ENCODE measurements at regions not wholly inside any gene's neighbourhood (a gene's known extent, or its start where the extent isn't known, plus 50 kb on each side); places are given as distances from the start of the nearest gene placed in this dataset.

- Histone ChIP-seq H3K36me3 (ENCODE audit: insufficient read depth) (no peaks in the 10 kb centered on the region), H3K4me3 (IDR thresholded peaks at IDR 0.05; ENCODE audit: insufficient read depth, low read depth, low read length) (no peak overlapping the region), H3K79me2 (ENCODE audit: insufficient read depth, low read depth) (no peaks in the 10 kb centered on the region), H3K27ac (no peak overlapping the region), H3K27me3 (ENCODE audit: insufficient read depth, low read depth) (no peaks in the 10 kb centered on the region), H3K9ac (no peak overlapping the region), H3K4me2 (no peak overlapping the region), H4K20me1 (ENCODE audit: insufficient read depth) (no peaks in the 10 kb centered on the region), H3K4me1 (ENCODE audit: low read depth, poor library complexity, severe bottlenecking) (no peaks in the 10 kb centered on the region), H2AFZ (ENCODE audit: low read depth) (no peak overlapping the region)
- TF ChIP-seq CTCF (conservative IDR thresholded peaks at IDR 0.05; ENCODE audit: low read depth, low read length): no peak
Observed at GRCh38 chr4:56231410-56231809, 155.9 kb downstream of the AASDH start.

- no peaks in the 10 kb centered on the region for H3K27me3 ChIP-seq (ENCODE audit: insufficient read depth, low read depth)
- no peak overlapping the region for H3K9ac ChIP-seq
- H3K4me2 ChIP-seq: no peak overlapping the region
- H3K27ac ChIP-seq: no peak overlapping the region
- H3K79me2 ChIP-seq (ENCODE audit: insufficient read depth, low read depth): no peaks in the 10 kb centered on the region
- H3K36me3 ChIP-seq (ENCODE audit: insufficient read depth): no peaks in the 10 kb centered on the region
- H4K20me1 ChIP-seq (ENCODE audit: insufficient read depth): no peaks in the 10 kb centered on the region
- H3K4me3 ChIP-seq (IDR thresholded peaks at IDR 0.05; ENCODE audit: insufficient read depth, low read depth, low read length): no peak overlapping the region
- H2AFZ ChIP-seq (ENCODE audit: low read depth): no peak overlapping the region
- H3K4me1 ChIP-seq (ENCODE audit: low read depth, poor library complexity, severe bottlenecking): no peaks in the 10 kb centered on the region
- TF ChIP-seq CTCF (conservative IDR thresholded peaks at IDR 0.05; ENCODE audit: low read depth, low read length): no peak
Observed at GRCh38 chr4:56229947-56230346, 157.3 kb downstream of the AASDH start.

- Histone ChIP-seq H3K4me3 (IDR thresholded peaks at IDR 0.05; ENCODE audit: insufficient read depth, low read depth, low read length) (no peak overlapping the region), H3K4me2 (no peak overlapping the region), H2AFZ (ENCODE audit: low read depth) (no peak overlapping the region)
Observed at GRCh38 chr4:56227301-56227835, 159.9 kb downstream of the AASDH start.

GRCh38 chr4:56226579-56226978, 160.7 kb downstream of the AASDH start:
- TF ChIP-seq CTCF (conservative IDR thresholded peaks at IDR 0.05; ENCODE audit: low read depth, low read length): no peak
- no peak overlapping the region for H3K27ac ChIP-seq
- no peaks in the 10 kb centered on the region for H3K4me1 ChIP-seq (ENCODE audit: low read depth, poor library complexity, severe bottlenecking)
- no peaks in the 10 kb centered on the region for H3K79me2 ChIP-seq (ENCODE audit: insufficient read depth, low read depth)
- no peaks in the 10 kb centered on the region for H3K27me3 ChIP-seq (ENCODE audit: insufficient read depth, low read depth)
- no peak overlapping the region for H3K4me3 ChIP-seq (IDR thresholded peaks at IDR 0.05; ENCODE audit: insufficient read depth, low read depth, low read length)
- no peak overlapping the region for H3K4me2 ChIP-seq
- no peaks in the 10 kb centered on the region for H3K36me3 ChIP-seq (ENCODE audit: insufficient read depth)
- H2AFZ ChIP-seq (ENCODE audit: low read depth): no peak overlapping the region
- H3K9ac ChIP-seq: no peak overlapping the region
- no peaks in the 10 kb centered on the region for H4K20me1 ChIP-seq (ENCODE audit: insufficient read depth)

More at GRCh38 chr4:56227301-56227835, 159.9 kb downstream of the AASDH start:
- Histone ChIP-seq H4K20me1 (ENCODE audit: insufficient read depth) (no peaks in the 10 kb centered on the region), H3K4me1 (ENCODE audit: low read depth, poor library complexity, severe bottlenecking) (no peaks in the 10 kb centered on the region), H3K27ac (no peak overlapping the region), H3K79me2 (ENCODE audit: insufficient read depth, low read depth) (no peaks in the 10 kb centered on the region), H3K27me3 (ENCODE audit: insufficient read depth, low read depth) (no peaks in the 10 kb centered on the region), H3K36me3 (ENCODE audit: insufficient read depth) (no peaks in the 10 kb centered on the region), H3K9ac (no peak overlapping the region)
- TF ChIP-seq CTCF (conservative IDR thresholded peaks at IDR 0.05; ENCODE audit: low read depth, low read length): no peak

All from KMS-11 (cell line).